Activated gamma-delta T cell treated with Interleukin-2 at 50 U/mL for 16 hours (primary cell): ENCODE measurements at regions not wholly inside any gene's neighbourhood (a gene's known extent, or its start where the extent isn't known, plus 50 kb on each side); places are given as distances from the start of the nearest gene placed in this dataset.
"Not testable (repeated sequence)": the region's sequence is repeated elsewhere in the genome, so short reads cannot be mapped to it uniquely, and the experiment has no call there.

Experiments used
- DNase-seq: peaks from one replicate; pipeline ENCODE4 v3.0.0-alpha.2; 2020

DNA sequence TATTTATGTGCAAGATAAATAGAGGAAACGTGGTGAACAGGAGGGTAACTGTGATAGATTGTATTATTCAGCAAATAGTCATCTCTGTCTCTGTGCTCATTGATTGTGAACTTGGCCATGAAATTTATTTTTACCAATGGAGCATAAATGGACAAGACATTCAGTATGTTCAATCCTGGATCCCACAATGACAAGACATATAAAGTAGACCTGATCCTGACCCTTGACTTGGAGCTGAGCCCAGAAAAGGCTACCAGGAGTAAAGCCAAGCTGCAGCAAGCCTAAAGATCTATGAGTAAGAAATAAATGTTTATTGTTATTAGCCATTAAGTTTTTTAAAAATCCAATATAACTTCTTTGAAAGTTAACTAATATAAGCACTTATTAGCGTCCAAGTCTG, 531.2 kb downstream of the PIK3C3 start:
- no peak for DNase-seq

- DNase-seq: no peak
Measured at GRCh38 chr18:42508683-42509296, 553.8 kb downstream of the PIK3C3 start.

DNA sequence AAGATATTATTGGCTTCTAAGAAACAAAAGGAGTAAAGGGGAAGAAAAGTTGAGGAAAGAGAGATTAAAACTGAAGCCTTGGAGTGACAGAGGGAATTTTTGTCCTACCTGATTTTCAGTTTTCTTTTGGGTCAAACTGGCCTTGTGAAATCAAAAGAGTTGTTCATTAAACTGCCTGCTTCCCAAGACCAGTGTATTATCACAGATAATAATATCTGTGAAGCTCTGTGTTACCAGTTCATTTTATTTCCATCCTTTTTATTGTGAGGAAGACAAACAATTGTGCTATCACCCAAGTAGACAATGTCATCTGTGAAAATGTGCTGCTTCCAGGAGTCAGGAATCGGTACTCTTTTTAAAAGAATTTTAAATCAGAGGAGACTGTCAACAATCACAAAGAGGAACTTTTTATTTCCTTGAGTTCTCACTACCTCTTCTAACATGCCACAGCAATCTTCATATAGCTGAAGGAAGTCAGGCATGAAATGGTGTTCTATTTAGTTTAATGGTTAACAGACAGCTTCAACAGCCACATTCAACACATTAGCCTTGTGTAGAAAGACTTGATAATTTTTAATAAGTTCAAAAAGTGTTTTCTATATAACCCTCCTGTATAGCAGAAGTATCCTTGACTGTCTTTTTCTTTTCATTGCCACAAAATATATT, 554.8 kb downstream of the PIK3C3 start:
- no peak for DNase-seq

- no peak for DNase-seq
Measured at GRCh38 chr18:42510540-42510939, 555.5 kb downstream of the PIK3C3 start.

GRCh38 chr18:42513441-42513840, 558.4 kb downstream of the PIK3C3 start:
- DNase-seq: no peak

DNA sequence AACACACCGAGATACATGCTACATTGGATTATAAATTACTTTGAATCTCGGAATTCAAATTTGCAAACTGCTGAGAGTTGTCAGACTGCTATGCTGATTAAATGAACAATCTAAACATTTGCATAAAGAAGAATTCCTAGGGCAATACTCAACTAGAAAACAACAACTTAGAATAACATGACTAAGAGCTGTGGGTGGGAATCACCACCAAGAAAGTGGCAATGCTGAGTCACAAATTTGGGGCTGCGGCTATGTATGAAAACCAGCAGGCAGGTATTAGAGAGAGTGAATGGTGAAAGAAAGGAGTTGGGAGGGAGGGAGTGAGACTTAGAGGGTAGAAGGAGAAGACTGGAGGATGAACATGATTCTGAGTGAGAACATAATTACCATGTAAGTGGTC, 559.5 kb downstream of the PIK3C3 start:
- DNase-seq: no peak

DNA sequence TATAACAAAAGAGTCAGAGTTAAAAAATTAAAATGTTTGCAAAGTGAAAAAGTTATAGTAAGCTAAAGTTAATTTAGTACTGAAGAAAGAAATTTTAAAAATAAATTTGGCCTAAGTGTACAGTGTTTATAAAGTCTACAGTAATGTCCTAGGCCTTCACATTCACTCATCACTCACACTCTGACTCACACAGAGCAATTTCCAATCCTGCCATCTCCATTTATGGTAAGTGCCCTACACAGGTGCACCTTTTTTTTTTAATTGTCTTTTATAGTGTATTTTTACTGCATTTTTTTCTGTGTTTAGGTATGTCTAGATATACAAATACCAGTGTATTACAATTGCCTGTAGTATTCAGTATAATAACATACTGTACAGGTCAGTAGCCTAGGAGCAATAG, 562.9 kb downstream of the PIK3C3 start:
- no peak for DNase-seq

GRCh38 chr18:42518331-42518730, 563.3 kb downstream of the PIK3C3 start:
- DNase-seq: not testable (repeated sequence)

GRCh38 chr18:42520138-42520537, 565.1 kb downstream of the PIK3C3 start:
- DNase-seq: no peak

DNA sequence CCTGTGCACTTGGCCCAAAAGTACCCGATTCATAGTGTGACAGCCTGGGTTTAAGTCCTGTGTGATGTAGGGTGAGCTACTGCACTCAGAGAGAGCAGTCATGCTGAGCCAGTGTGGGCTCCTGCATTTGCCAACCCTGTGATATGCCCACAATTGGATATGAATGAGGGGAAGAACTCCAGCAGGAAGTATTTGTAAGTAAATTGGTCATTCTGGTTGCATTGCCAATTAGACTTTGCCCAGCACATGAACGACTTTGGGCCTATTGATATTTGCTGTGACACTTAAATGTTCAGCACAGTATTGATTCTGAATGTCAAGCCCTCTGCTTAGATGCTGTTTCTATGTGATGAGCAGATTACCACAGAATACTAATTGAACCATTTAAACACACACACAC, 570.9 kb downstream of the PIK3C3 start:
- DNase-seq: no peak

DNA sequence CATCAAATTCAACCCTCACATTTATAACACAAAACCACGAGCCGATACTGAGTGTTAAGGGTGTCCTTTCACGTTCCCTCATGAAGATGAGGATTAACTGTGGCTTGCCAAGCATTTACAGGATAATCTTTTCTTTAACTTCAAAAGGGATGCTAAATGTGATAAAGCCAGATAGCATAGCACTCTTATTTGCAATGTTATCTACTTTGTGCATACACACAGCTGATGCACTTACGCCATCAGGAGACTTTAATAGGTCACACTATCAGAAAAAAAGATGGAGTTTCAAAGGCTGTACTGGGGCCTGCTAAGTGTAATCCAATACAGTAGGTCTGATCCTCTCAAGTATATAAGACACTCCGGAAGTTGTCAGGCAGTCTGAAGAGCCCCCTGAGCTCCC, 572.7 kb downstream of the PIK3C3 start:
- DNase-seq: no peak

GRCh38 chr18:42530276-42530675, 575.2 kb downstream of the PIK3C3 start:
- DNase-seq: no peak

DNA sequence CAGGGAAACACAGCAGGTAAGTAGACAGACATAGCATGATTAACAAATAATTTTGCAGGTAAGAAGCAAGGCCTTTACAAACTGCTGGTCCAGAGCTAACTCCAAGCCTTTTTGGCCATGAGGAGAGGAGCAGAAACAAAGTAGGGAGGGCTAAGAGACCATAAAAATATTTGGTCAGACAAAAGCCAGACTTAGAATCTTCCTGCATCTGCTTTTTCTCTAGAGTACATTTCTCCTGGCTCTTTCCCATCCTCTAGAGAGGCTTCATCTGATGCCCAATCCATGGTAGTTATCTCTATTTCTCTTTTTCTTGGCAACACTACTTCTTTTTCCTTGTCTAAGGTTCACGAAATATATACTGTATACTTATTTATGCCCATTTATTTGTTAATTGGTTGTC, 577.1 kb downstream of the PIK3C3 start:
- DNase-seq: no peak

DNA sequence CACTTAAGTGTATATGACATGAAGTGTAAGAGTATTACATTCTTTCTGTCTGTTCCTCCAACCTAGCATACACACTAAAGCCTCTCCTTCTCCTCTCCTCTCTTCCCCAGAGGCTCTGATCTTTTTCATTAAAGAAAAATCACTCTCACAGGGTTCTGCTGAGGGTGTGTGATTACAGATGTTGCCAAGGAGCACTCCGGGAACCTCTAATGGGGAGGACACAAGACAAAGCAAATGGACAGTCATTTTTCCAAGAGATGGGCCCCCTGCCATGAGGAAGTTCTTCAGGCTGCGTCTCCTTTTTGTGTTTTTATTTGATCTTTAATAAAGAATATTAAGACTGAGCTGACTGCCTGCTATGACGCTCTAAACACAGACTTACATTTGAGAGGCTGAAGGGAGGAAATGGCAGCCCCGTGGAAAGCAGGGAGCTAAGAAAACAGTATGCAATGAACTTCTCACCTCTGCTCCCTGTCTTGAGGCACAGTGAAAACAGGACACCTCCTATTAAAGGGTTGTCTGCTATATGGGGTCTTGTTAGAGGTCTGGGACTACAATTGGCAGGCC, 578.1 kb downstream of the PIK3C3 start:
- no peak for DNase-seq

- DNase-seq: no peak
Measured at GRCh38 chr18:42533616-42534015, 578.6 kb downstream of the PIK3C3 start.

- no peak for DNase-seq
Measured at GRCh38 chr18:42534313-42534712, 579.3 kb downstream of the PIK3C3 start.

GRCh38 chr18:42536442-42536841, 579.0 kb downstream of the RIT2 start:
- DNase-seq: no peak

DNA sequence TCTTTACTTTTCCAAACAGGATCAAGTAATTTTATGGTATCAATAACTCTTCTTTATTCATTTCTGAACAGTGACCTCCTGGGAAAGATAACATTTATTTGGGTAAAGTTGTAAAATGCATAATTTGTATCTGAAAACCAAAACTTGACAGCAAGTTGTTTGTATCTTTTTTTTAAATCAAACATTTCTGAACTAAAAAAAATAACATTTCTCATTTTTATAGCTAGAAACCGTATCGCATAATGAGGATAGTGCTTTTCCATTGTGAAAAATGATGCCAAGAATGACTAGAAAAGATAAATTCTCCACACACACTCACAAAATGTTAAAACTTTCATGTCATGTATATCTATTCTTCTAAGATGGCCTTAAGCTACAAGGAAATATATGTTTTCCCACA, 578.2 kb downstream of the RIT2 start:
- DNase-seq: no peak

GRCh38 chr18:42544901-42545300, 570.6 kb downstream of the RIT2 start:
- DNase-seq: no peak

GRCh38 chr18:42545825-42546224, 569.7 kb downstream of the RIT2 start:
- DNase-seq: no peak

DNA sequence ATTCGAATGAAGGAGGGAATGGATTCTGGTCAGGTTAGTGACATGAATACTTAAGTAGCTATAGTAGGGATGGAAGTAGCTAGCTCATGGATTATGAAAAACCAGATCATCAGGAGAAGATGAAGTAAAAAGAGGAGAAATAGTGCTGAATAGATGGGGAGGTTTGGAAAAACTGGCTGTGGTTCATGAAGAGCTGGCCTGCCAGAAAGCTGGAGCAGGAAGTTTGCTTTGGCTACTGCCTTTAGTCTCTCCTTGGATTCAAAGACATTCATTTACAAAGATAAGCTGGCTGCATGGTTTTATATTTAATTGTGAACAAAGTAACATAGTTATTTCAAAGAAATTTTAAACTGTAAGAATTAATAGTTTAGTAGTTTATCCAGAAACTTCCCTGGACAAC, 567.0 kb downstream of the RIT2 start:
- DNase-seq: no peak

DNA sequence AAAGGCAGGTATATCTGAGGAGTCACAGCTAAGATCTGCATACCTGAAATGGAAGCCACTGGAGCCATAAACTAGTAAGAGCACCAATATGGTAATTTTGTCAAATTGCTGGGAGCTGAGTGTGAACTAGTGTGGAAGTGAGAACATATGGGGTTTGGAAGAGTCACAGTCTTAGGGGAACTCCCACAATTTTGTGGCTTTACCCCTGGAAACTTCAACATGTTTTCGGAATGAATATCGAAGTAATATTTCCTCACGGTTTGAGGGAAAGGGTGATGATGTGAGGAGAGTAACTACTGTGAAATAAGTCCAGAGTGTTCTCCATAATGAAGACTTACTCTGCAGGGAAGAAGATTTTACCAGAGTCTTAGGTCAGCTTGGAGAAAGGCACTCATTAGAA, 565.9 kb downstream of the RIT2 start:
- DNase-seq: no peak

- not testable (repeated sequence) for DNase-seq
Measured at GRCh38 chr18:42552559-42552958, 562.9 kb downstream of the RIT2 start.

- no peak for DNase-seq
Measured at GRCh38 chr18:42559069-42559690, 556.3 kb downstream of the RIT2 start.
